ENCODE measurements at regions not wholly inside any gene's neighbourhood (a gene's known extent, or its start where the extent isn't known, plus 50 kb on each side); places are given as distances from the start of the nearest gene placed in this dataset.

DNA sequence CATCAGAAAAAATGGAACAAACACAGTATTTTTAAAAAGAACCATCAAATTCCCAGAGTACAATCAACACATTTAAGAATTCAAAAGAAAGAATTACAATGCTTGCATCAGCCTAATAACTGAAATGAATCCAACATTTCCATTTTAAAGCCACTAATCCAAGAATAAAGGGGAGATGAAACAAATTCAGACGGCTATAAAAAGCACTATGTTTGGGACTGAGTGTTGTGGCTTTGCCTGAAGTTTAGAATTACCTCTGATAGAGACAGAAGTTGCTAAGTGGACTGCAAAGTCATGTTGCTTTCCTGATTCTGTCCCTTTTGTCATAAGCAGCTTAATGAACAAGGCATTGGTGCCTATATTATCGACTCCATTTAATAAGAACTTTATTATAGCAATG lies 135.4 kb upstream of the RGMB start:
- no peak for DNase-seq (ENCODE audit: low spot score)
- TF ChIP-seq, protein P1, sequence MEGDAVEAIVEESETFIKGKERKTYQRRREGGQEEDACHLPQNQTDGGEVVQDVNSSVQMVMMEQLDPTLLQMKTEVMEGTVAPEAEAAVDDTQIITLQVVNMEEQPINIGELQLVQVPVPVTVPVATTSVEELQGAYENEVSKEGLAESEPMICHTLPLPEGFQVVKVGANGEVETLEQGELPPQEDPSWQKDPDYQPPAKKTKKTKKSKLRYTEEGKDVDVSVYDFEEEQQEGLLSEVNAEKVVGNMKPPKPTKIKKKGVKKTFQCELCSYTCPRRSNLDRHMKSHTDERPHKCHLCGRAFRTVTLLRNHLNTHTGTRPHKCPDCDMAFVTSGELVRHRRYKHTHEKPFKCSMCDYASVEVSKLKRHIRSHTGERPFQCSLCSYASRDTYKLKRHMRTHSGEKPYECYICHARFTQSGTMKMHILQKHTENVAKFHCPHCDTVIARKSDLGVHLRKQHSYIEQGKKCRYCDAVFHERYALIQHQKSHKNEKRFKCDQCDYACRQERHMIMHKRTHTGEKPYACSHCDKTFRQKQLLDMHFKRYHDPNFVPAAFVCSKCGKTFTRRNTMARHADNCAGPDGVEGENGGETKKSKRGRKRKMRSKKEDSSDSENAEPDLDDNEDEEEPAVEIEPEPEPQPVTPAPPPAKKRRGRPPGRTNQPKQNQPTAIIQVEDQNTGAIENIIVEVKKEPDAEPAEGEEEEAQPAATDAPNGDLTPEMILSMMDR (IDR thresholded peaks at IDR 0.05; ENCODE audit: extremely low read depth, insufficient read depth, missing control alignments), result no peak
- in situ Hi-C loops (cut with MboI; ENCODE audit: low pct_unique_long_range_greater_than_20kb, low sequenced_read_pairs, unreplicated experiment), result no loop called here

DNA sequence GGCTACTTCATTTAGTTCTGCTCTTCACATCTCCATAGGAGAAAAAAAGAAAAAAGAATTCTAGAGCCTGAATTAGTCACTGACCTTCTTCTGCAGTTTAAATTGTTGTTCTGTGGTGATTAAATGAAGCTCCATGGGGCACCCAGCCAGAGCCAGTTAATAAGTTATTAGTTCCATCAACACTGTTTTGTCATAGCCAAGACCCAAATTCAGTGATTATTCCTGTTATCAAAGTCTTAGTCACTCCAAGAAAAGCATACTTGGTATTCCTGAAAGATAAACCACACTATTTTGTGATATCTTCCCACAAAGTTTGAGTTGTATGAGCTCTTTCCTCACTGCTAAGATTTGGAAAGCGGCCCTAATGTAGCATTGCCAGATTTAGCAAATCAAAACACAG lies 134.8 kb upstream of the RGMB start:
- TF ChIP-seq, protein P1 (IDR thresholded peaks at IDR 0.05; ENCODE audit: extremely low read depth, insufficient read depth, missing control alignments), result no peak
- DNase-seq (ENCODE audit: low spot score), result no peak
- in situ Hi-C loops (cut with MboI; ENCODE audit: low pct_unique_long_range_greater_than_20kb, low sequenced_read_pairs, unreplicated experiment), result no loop called here

DNA sequence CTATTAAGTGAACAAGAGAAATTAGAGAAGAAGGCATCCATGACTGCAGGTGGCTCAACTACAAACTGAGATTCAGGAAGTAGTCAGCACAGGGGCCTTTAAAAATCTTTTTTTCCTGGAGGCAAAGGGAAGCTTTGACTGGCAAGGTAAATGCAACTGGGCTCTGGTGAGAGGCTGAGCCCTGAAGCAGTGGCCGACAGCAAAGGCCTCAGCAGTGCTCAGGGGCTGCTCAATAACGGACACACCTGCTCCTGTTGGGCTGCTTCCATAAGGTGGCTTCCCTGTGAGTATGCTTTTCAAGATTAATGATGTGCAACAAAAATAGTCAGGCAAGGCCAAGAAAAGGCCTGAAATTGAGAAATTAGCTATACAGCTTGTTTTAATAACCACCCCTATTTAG lies 134.2 kb upstream of the RGMB start:
- no peak for DNase-seq (ENCODE audit: low spot score)
- in situ Hi-C loops (cut with MboI; ENCODE audit: low pct_unique_long_range_greater_than_20kb, low sequenced_read_pairs, unreplicated experiment), result no loop called here

DNA sequence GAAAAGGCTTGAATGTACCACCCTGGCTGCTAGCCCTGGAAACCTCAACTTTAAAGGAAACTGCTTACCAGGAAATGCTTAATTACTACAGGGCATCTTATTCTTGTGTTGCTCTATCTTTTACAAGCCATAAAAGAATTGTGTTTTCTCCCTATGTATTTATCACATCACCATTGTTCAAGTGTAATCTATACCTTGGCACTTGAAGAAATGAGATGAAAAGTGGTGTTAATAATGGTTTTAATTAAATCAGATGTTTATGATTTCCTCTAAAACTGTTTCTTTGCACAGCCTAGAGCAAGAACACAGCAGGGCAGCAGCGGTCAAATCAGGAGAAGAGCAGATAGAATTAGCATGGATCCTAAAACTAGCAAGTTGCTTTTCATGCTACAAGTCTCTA lies 131.8 kb upstream of the RGMB start:
- TF ChIP-seq, protein P1 (IDR thresholded peaks at IDR 0.05; ENCODE audit: extremely low read depth, insufficient read depth, missing control alignments), result no peak
- no peak for DNase-seq (ENCODE audit: low spot score)
- in situ Hi-C loops (cut with MboI; ENCODE audit: low pct_unique_long_range_greater_than_20kb, low sequenced_read_pairs, unreplicated experiment), result no loop called here

More for the DNA sequence above, 134.2 kb upstream of the RGMB start:
- TF ChIP-seq, protein P1 (IDR thresholded peaks at IDR 0.05; ENCODE audit: extremely low read depth, insufficient read depth, missing control alignments), result no peak

DNA sequence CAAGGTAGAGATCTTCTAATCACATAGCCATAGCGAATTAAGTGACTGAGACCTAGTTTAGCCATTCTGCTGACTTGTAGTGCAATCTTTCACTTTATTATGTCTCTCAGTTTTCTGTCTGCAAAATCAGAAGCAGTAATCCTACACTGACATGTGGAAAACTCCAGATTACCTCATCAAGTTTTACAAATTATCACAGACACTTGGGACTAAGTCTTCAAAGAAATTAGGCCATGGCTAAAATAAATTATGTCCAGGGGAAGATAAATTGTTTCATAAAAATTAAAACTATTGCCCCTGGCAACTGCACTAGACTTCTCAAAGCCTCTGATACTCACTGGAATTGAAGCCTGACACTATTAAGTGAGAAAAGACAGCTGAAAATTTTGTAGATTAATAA lies 129.9 kb upstream of the RGMB start:
- TF ChIP-seq, protein P1 (IDR thresholded peaks at IDR 0.05; ENCODE audit: extremely low read depth, insufficient read depth, missing control alignments), result no peak
- DNase-seq (ENCODE audit: low spot score), result no peak
- in situ Hi-C loops (cut with MboI; ENCODE audit: low pct_unique_long_range_greater_than_20kb, low sequenced_read_pairs, unreplicated experiment), result no loop called here

- DNase-seq (ENCODE audit: low spot score), result no peak
- TF ChIP-seq, protein P1 (IDR thresholded peaks at IDR 0.05; ENCODE audit: extremely low read depth, insufficient read depth, missing control alignments), result no peak
These were observed 121.7 kb upstream of the RGMB start for GRCh38 chr5:98651715-98652114.

More at GRCh38 chr5:98651715-98652114, 121.7 kb upstream of the RGMB start:
- in situ Hi-C loops (cut with MboI; ENCODE audit: low pct_unique_long_range_greater_than_20kb, low sequenced_read_pairs, unreplicated experiment), result no loop called here

All from GM13977 (cell line).